GM06990 (cell line): ENCODE measurements at regions not wholly inside any gene's neighbourhood (a gene's known extent, or its start where the extent isn't known, plus 50 kb on each side); places are given as distances from the start of the nearest gene placed in this dataset.

Source experiments
- DNase-seq: peaks from one replicate; pipeline ENCODE4 v3.0.0-alpha.2; 2011; ENCODE audit not compliant: insufficient read length; ENCODE audit errors: extremely low read depth
- H3K27me3 ChIP-seq: replicated peaks from 2 replicates; pipeline ENCODE4 v1.6.0; 2011; ENCODE audit warnings: low read length; ENCODE audit not compliant: control insufficient read depth, insufficient read depth
- H3K36me3 ChIP-seq: 2 replicates; pipeline ENCODE4 v1.5.1; 2011; ENCODE audit warnings: low read length; ENCODE audit not compliant: control insufficient read depth, insufficient read depth
- H3K4me3 ChIP-seq: replicated peaks from 2 replicates; pipeline ENCODE4 v1.5.1; 2011; ENCODE audit warnings: low read depth, mild to moderate bottlenecking, control low read depth, low read length
- CTCF ChIP-seq: IDR thresholded peaks from 2 replicates; pipeline ENCODE4 v1.5.1; 2011; ENCODE audit warnings: low read length, control low read depth, mild to moderate bottlenecking, inconsistent platforms; ENCODE audit not compliant: insufficient read depth, poor library complexity, severe bottlenecking

GRCh38 chr18:46344416-46345180, 240.4 kb downstream of the HAUS1 start:
- H3K36me3 ChIP-seq: no peaks in the 10 kb centered on the region
- no peak for TF ChIP-seq CTCF
- H3K27me3 ChIP-seq: no peaks in the 10 kb centered on the region
- no peak for DNase-seq
- H3K4me3 ChIP-seq: no peak overlapping the region

GRCh38 chr18:46345181-46345465, 240.9 kb downstream of the HAUS1 start:
- H3K36me3 ChIP-seq: no peaks in the 10 kb centered on the region
- no peaks in the 10 kb centered on the region for H3K27me3 ChIP-seq
- TF ChIP-seq CTCF: no peak
- no peak for DNase-seq
- no peak overlapping the region for H3K4me3 ChIP-seq

- TF ChIP-seq CTCF: no peak
- no peak overlapping the region for H3K4me3 ChIP-seq
These were observed 242.0 kb downstream of the HAUS1 start for GRCh38 chr18:46346213-46346612.

GRCh38 chr18:46346896-46347630, 242.9 kb downstream of the HAUS1 start:
- TF ChIP-seq CTCF: no peak
- Histone ChIP-seq H3K4me3 (no peak overlapping the region), H3K36me3 (no peaks in the 10 kb centered on the region), H3K27me3 (no peaks in the 10 kb centered on the region)
- DNase-seq: no peak

More at GRCh38 chr18:46346213-46346612, 242.0 kb downstream of the HAUS1 start:
- no peak for DNase-seq
- Histone ChIP-seq H3K27me3 (no peaks in the 10 kb centered on the region), H3K36me3 (no peaks in the 10 kb centered on the region)

GRCh38 chr18:46350598-46351159, 246.5 kb downstream of the HAUS1 start:
- DNase-seq: no peak
- Histone ChIP-seq H3K36me3 (no peaks in the 10 kb centered on the region), H3K27me3 (no peaks in the 10 kb centered on the region), H3K4me3 (no peak overlapping the region)
- TF ChIP-seq CTCF: no peak
